DND-41 (cell line): ENCODE measurements at regions not wholly inside any gene's neighbourhood (a gene's known extent, or its start where the extent isn't known, plus 50 kb on each side); places are given as distances from the start of the nearest gene placed in this dataset.

Experiments used
- ATAC-seq: fragments of 200-7000 bp; cut with Tn5 transposase; 3 replicates; pipeline ENCODE4 v1.9.1; 2021; ENCODE audit warnings: low read depth; ENCODE audit not compliant: insufficient read depth
- DNase-seq: peaks from one replicate; pipeline ENCODE4 v3.0.0-alpha.2; 2020
- H2AFZ ChIP-seq: 2 replicates; pipeline ENCODE4 v1.6.0; 2012; ENCODE audit warnings: low read depth, low read length
- H3K27ac ChIP-seq: 2 replicates; pipeline ENCODE4 v1.5.1; 2012; ENCODE audit warnings: low read length, inconsistent platforms
- H3K27me3 ChIP-seq: fragments of 200-600 bp; sonication (generic); 2 replicates; pipeline ENCODE4 v1.6.0; 2012; ENCODE audit warnings: low read length, mild to moderate bottlenecking, inconsistent platforms; ENCODE audit not compliant: insufficient read depth, poor library complexity
- H3K36me3 ChIP-seq: 2 replicates; pipeline ENCODE4 v1.5.1; 2012; ENCODE audit warnings: low read length, inconsistent platforms; ENCODE audit not compliant: insufficient read depth
- H3K4me1 ChIP-seq: 2 replicates; pipeline ENCODE4 v1.5.1; 2012; ENCODE audit warnings: mild to moderate bottlenecking, low read length; ENCODE audit not compliant: insufficient read depth
- H3K4me2 ChIP-seq: 2 replicates; pipeline ENCODE4 v1.6.0; 2012; ENCODE audit warnings: mild to moderate bottlenecking, moderate library complexity, low read length, inconsistent platforms; ENCODE audit not compliant: insufficient read depth
- H3K4me3 ChIP-seq, 2 experiments: fragments of 200-600 bp in 1 of 2; shearing (Covaris generic) in 1 of 2; 2 replicates each; pipeline ENCODE4 v1.5.1; 2012 to 2016; ENCODE audit warnings: inconsistent platforms in 2 of 2, low read length in 2 of 2, mild to moderate bottlenecking in 2 of 2, low read depth in 1 of 2, moderate library complexity in 1 of 2
- H3K79me2 ChIP-seq: 2 replicates; pipeline ENCODE4 v1.6.0; 2012; ENCODE audit warnings: low read length, inconsistent platforms; ENCODE audit not compliant: insufficient read depth
- H3K9ac ChIP-seq: 2 replicates; pipeline ENCODE4 v1.6.0; 2012; ENCODE audit warnings: low read depth, mild to moderate bottlenecking, inconsistent platforms, low read length, moderate library complexity
- H3K9me3 ChIP-seq: 2 replicates; pipeline ENCODE4 v1.5.1; 2012; ENCODE audit warnings: low read length, moderate library complexity, mild to moderate bottlenecking, inconsistent platforms; ENCODE audit not compliant: insufficient read depth, severe bottlenecking
- H4K20me1 ChIP-seq: 2 replicates; pipeline ENCODE4 v1.6.0; 2012; ENCODE audit warnings: low read length; ENCODE audit not compliant: insufficient read depth
- CTCF ChIP-seq: IDR thresholded peaks from 2 replicates; pipeline ENCODE4 v1.5.1; 2012; ENCODE audit warnings: borderline replicate concordance, low read length, moderate library complexity, mild to moderate bottlenecking; ENCODE audit not compliant: poor library complexity, severe bottlenecking; ENCODE audit errors: extremely low read depth
- EZH2 ChIP-seq: IDR thresholded peaks from 3 replicates; pipeline ENCODE4 v1.6.1; 2012; ENCODE audit warnings: borderline replicate concordance, low read depth, mild to moderate bottlenecking, moderate library complexity, low read length, inconsistent platforms; ENCODE audit not compliant: severe bottlenecking

DNA sequence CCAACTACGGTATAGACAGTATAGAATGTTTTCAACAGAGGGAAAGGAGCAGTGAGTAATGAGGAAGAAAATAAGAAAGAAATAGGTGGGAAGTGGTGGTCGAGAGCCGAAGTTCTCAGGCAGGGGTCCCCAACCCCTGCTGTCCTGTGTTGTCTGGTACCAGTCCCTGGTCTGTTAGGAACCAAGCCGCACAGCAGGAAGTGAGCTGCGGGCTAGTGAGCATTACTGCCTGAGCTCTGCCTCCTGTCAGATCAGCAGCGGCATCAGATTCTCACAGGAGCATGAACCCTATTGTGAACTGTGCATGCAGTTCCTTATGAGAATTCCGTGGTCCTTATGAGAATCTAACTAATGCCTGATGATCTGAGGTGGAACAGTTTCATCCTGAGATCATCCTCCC is 107.3 kb upstream of the PTPRR start:
- no peaks in the 10 kb centered on the region for H3K79me2 ChIP-seq
- no peak overlapping the region for H3K9ac ChIP-seq
- H3K27me3 ChIP-seq: no peaks in the 10 kb centered on the region
- no peaks in the 10 kb centered on the region for H4K20me1 ChIP-seq
- no peak for ATAC-seq
- DNase-seq: no peak
- no peaks in the 10 kb centered on the region for H3K9me3 ChIP-seq
- no peak overlapping the region for H2AFZ ChIP-seq
- no peaks in the 10 kb centered on the region for H3K36me3 ChIP-seq
- H3K4me3 ChIP-seq: no peak overlapping the region
- no peak overlapping the region for H3K4me2 ChIP-seq
- no peak for TF ChIP-seq EZH2
- TF ChIP-seq CTCF: no peak
- no peak overlapping the region for H3K27ac ChIP-seq
- H3K4me1 ChIP-seq: no peaks in the 10 kb centered on the region

DNA sequence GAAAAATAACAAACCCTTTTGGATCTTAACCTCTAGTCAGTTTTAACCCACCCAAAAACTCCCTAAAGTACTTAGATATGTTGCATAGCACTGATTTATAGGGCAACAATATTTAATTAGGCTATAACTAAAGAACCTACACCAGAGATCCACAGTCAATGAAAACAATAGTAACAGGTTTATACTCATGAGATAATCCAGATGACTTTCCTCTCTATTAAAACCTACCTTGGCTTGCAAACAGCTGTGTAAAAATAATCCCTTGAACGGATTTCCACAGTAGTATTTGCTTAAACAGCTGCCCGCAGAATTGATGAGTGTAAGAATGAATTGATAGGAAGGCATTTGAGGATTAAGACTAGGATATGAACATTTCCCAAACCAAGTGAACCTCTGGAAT is 104.3 kb upstream of the PTPRR start:
- no peak overlapping the region for H3K27ac ChIP-seq
- no peak overlapping the region for H3K4me2 ChIP-seq
- TF ChIP-seq EZH2 (no peak), CTCF (no peak)
- H4K20me1 ChIP-seq: no peaks in the 10 kb centered on the region
- H2AFZ ChIP-seq: no peak overlapping the region
- H3K36me3 ChIP-seq: no peaks in the 10 kb centered on the region
- H3K4me1 ChIP-seq: no peaks in the 10 kb centered on the region
- H3K9me3 ChIP-seq: no peaks in the 10 kb centered on the region
- ATAC-seq (no peak), DNase-seq (no peak)
- H3K9ac ChIP-seq: no peak overlapping the region
- no peaks in the 10 kb centered on the region for H3K79me2 ChIP-seq
- H3K4me3 ChIP-seq: no peak overlapping the region
- no peaks in the 10 kb centered on the region for H3K27me3 ChIP-seq

DNA sequence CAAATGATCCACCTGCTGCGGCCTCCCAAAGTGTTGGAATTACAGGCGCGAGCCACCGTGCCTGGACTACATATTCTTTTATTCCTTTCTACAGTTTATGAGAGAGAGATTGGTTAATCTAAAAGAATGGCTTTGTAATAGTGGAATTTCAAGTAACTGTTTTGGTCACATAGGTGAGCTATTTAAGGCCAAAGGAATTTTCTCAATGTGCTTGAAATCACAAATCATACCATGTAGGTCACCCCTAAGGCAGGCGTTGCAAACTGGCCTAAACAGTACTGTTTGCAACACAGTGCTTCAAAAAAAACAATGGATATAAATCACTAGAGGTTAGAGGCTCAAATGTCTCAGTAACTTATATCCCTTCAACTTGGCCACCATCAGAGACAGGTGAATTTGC is 103.7 kb upstream of the PTPRR start:
- Histone ChIP-seq H3K4me3 (no peak overlapping the region), H2AFZ (no peak overlapping the region), H3K9me3 (no peaks in the 10 kb centered on the region), H3K9ac (no peak overlapping the region), H3K4me2 (no peak overlapping the region), H3K27ac (no peak overlapping the region), H3K79me2 (no peaks in the 10 kb centered on the region), H3K27me3 (no peaks in the 10 kb centered on the region), H3K36me3 (no peaks in the 10 kb centered on the region), H3K4me1 (no peaks in the 10 kb centered on the region), H4K20me1 (no peaks in the 10 kb centered on the region)
- TF ChIP-seq EZH2 (no peak), CTCF (no peak)
- no peak for ATAC-seq
- DNase-seq: no peak

DNA sequence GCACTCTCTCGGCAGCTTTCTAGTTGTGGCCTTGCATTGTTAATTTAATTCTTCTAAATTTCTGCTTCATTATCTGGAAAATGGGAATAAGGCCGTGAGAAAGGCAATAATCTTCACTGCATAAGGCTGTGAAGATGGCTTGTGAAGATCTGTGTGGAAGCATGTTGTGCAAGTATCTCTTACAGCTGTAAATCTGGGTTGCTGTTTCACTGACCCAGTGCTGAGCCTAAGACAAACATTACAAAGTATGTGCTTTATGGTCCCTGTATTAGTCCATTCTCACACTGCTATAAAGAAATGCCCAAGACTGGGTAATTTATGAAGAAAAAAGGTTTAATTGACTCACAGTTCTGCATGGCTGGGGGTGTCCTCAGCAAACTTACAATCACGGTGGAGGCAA is 101.0 kb upstream of the PTPRR start:
- H3K79me2 ChIP-seq: no peaks in the 10 kb centered on the region
- no peaks in the 10 kb centered on the region for H3K27me3 ChIP-seq
- peaks cover 7% of the 10 kb centered on the region; the same call in 1 of the 2 replicates for H3K4me1 ChIP-seq
- no peak overlapping the region for H3K4me2 ChIP-seq
- no peaks in the 10 kb centered on the region for H3K36me3 ChIP-seq
- no peak overlapping the region for H2AFZ ChIP-seq
- no peak for ATAC-seq
- H4K20me1 ChIP-seq: no peaks in the 10 kb centered on the region
- H3K9me3 ChIP-seq: no peaks in the 10 kb centered on the region
- no peak for TF ChIP-seq CTCF
- TF ChIP-seq EZH2: no peak
- no peak overlapping the region for H3K9ac ChIP-seq
- no peak for DNase-seq
- H3K4me3 ChIP-seq: no peak overlapping the region
- no peak overlapping the region for H3K27ac ChIP-seq
